ENCODE measurements at regions not wholly inside any gene's neighbourhood (a gene's known extent, or its start where the extent isn't known, plus 50 kb on each side); places are given as distances from the start of the nearest gene placed in this dataset.

- no peak overlapping the region for H3K27ac ChIP-seq (ENCODE audit: low read depth, low read length)
- H3K4me1 ChIP-seq (ENCODE audit: insufficient read depth, low read length) = no peaks in the 10 kb centered on the region
- H3K4me3 ChIP-seq (ENCODE audit: low read depth in 1 of 2, low read length in 2 of 2) = no peak overlapping the region
- H3K9ac ChIP-seq (ENCODE audit: low read length) = no peak overlapping the region
- H3K9me3 ChIP-seq (ENCODE audit: low read length) = no peaks in the 10 kb centered on the region
- H3K27me3 ChIP-seq (ENCODE audit: control insufficient read depth in 1 of 2, insufficient read depth in 2 of 2, low read length in 2 of 2) = no peaks in the 10 kb centered on the region
- no peaks in the 10 kb centered on the region for H3K36me3 ChIP-seq (ENCODE audit: insufficient read depth, low read length)
Measured at GRCh38 chr4:148827781-148828180, 385.6 kb upstream of the NR3C2 start.

- Histone ChIP-seq H3K27ac (ENCODE audit: low read depth, low read length) (no peak overlapping the region), H3K36me3 (ENCODE audit: insufficient read depth, low read length) (no peaks in the 10 kb centered on the region), H3K4me1 (ENCODE audit: insufficient read depth, low read length) (no peaks in the 10 kb centered on the region), H3K4me3 (ENCODE audit: low read depth in 1 of 2, low read length in 2 of 2) (no peak overlapping the region), H3K27me3 (ENCODE audit: control insufficient read depth in 1 of 2, insufficient read depth in 2 of 2, low read length in 2 of 2) (no peaks in the 10 kb centered on the region), H3K9ac (ENCODE audit: low read length) (no peak overlapping the region), H3K9me3 (ENCODE audit: low read length) (no peaks in the 10 kb centered on the region)
Measured at GRCh38 chr4:148823419-148823769, 381.2 kb upstream of the NR3C2 start.

GRCh38 chr4:148822572-148823418 lies 380.6 kb upstream of the NR3C2 start:
- Histone ChIP-seq H3K4me3 (ENCODE audit: low read depth in 1 of 2, low read length in 2 of 2) (no peak overlapping the region), H3K9ac (ENCODE audit: low read length) (no peak overlapping the region), H3K4me1 (ENCODE audit: insufficient read depth, low read length) (no peaks in the 10 kb centered on the region)

GRCh38 chr4:148814030-148814429 lies 371.8 kb upstream of the NR3C2 start:
- Histone ChIP-seq H3K4me1 (ENCODE audit: insufficient read depth, low read length) (no peaks in the 10 kb centered on the region), H3K4me3 (ENCODE audit: low read depth in 1 of 2, low read length in 2 of 2) (no peak overlapping the region), H3K27ac (ENCODE audit: low read depth, low read length) (no peak overlapping the region), H3K36me3 (ENCODE audit: insufficient read depth, low read length) (no peaks in the 10 kb centered on the region), H3K9ac (ENCODE audit: low read length) (no peak overlapping the region), H3K27me3 (ENCODE audit: control insufficient read depth in 1 of 2, insufficient read depth in 2 of 2, low read length in 2 of 2) (no peaks in the 10 kb centered on the region), H3K9me3 (ENCODE audit: low read length) (no peaks in the 10 kb centered on the region)

More at GRCh38 chr4:148822572-148823418, 380.6 kb upstream of the NR3C2 start:
- H3K36me3 ChIP-seq (ENCODE audit: insufficient read depth, low read length) = no peaks in the 10 kb centered on the region
- no peaks in the 10 kb centered on the region for H3K27me3 ChIP-seq (ENCODE audit: control insufficient read depth in 1 of 2, insufficient read depth in 2 of 2, low read length in 2 of 2)
- no peak overlapping the region for H3K27ac ChIP-seq (ENCODE audit: low read depth, low read length)
- H3K9me3 ChIP-seq (ENCODE audit: low read length) = no peaks in the 10 kb centered on the region

GRCh38 chr4:148813289-148813688 lies 371.1 kb upstream of the NR3C2 start:
- Histone ChIP-seq H3K36me3 (ENCODE audit: insufficient read depth, low read length) (no peaks in the 10 kb centered on the region), H3K4me1 (ENCODE audit: insufficient read depth, low read length) (no peaks in the 10 kb centered on the region), H3K4me3 (ENCODE audit: low read depth in 1 of 2, low read length in 2 of 2) (no peak overlapping the region), H3K9me3 (ENCODE audit: low read length) (no peaks in the 10 kb centered on the region), H3K27ac (ENCODE audit: low read depth, low read length) (no peak overlapping the region), H3K9ac (ENCODE audit: low read length) (no peak overlapping the region), H3K27me3 (ENCODE audit: control insufficient read depth in 1 of 2, insufficient read depth in 2 of 2, low read length in 2 of 2) (no peaks in the 10 kb centered on the region)

- Histone ChIP-seq H3K4me1 (ENCODE audit: insufficient read depth, low read length) (no peaks in the 10 kb centered on the region), H3K27ac (ENCODE audit: low read depth, low read length) (no peak overlapping the region), H3K4me3 (ENCODE audit: low read depth in 1 of 2, low read length in 2 of 2) (no peak overlapping the region)
Measured at GRCh38 chr4:148812101-148812500, 369.9 kb upstream of the NR3C2 start.

GRCh38 chr4:148810461-148810860 lies 368.2 kb upstream of the NR3C2 start:
- H3K27ac ChIP-seq (ENCODE audit: low read depth, low read length) = no peak overlapping the region
- H3K27me3 ChIP-seq (ENCODE audit: control insufficient read depth in 1 of 2, insufficient read depth in 2 of 2, low read length in 2 of 2) = no peaks in the 10 kb centered on the region
- H3K4me3 ChIP-seq (ENCODE audit: low read depth in 1 of 2, low read length in 2 of 2) = no peak overlapping the region
- H3K9me3 ChIP-seq (ENCODE audit: low read length) = no peaks in the 10 kb centered on the region
- no peak overlapping the region for H3K9ac ChIP-seq (ENCODE audit: low read length)
- no peaks in the 10 kb centered on the region for H3K4me1 ChIP-seq (ENCODE audit: insufficient read depth, low read length)
- H3K36me3 ChIP-seq (ENCODE audit: insufficient read depth, low read length) = no peaks in the 10 kb centered on the region

More at GRCh38 chr4:148812101-148812500, 369.9 kb upstream of the NR3C2 start:
- Histone ChIP-seq H3K9me3 (ENCODE audit: low read length) (no peaks in the 10 kb centered on the region), H3K36me3 (ENCODE audit: insufficient read depth, low read length) (no peaks in the 10 kb centered on the region), H3K27me3 (ENCODE audit: control insufficient read depth in 1 of 2, insufficient read depth in 2 of 2, low read length in 2 of 2) (no peaks in the 10 kb centered on the region), H3K9ac (ENCODE audit: low read length) (no peak overlapping the region)

- Histone ChIP-seq H3K4me3 (ENCODE audit: low read depth in 1 of 2, low read length in 2 of 2) (no peak overlapping the region), H3K4me1 (ENCODE audit: insufficient read depth, low read length) (no peaks in the 10 kb centered on the region), H3K27me3 (ENCODE audit: control insufficient read depth in 1 of 2, insufficient read depth in 2 of 2, low read length in 2 of 2) (no peaks in the 10 kb centered on the region), H3K27ac (ENCODE audit: low read depth, low read length) (no peak overlapping the region), H3K9ac (ENCODE audit: low read length) (no peak overlapping the region), H3K36me3 (ENCODE audit: insufficient read depth, low read length) (no peaks in the 10 kb centered on the region), H3K9me3 (ENCODE audit: low read length) (no peaks in the 10 kb centered on the region)
Measured at GRCh38 chr4:148808416-148808815, 366.2 kb upstream of the NR3C2 start.

GRCh38 chr4:148800940-148801339 lies 358.7 kb upstream of the NR3C2 start:
- H3K27ac ChIP-seq (ENCODE audit: low read depth, low read length) = no peak overlapping the region
- no peak overlapping the region for H3K9ac ChIP-seq (ENCODE audit: low read length)
- H3K4me1 ChIP-seq (ENCODE audit: insufficient read depth, low read length) = no peaks in the 10 kb centered on the region
- no peaks in the 10 kb centered on the region for H3K9me3 ChIP-seq (ENCODE audit: low read length)
- H3K36me3 ChIP-seq (ENCODE audit: insufficient read depth, low read length) = no peaks in the 10 kb centered on the region
- H3K4me3 ChIP-seq (ENCODE audit: low read depth in 1 of 2, low read length in 2 of 2) = no peak overlapping the region
- no peaks in the 10 kb centered on the region for H3K27me3 ChIP-seq (ENCODE audit: control insufficient read depth in 1 of 2, insufficient read depth in 2 of 2, low read length in 2 of 2)

- H3K4me3 ChIP-seq (ENCODE audit: low read depth in 1 of 2, low read length in 2 of 2) = no peak overlapping the region
- no peak overlapping the region for H3K27ac ChIP-seq (ENCODE audit: low read depth, low read length)
- no peaks in the 10 kb centered on the region for H3K4me1 ChIP-seq (ENCODE audit: insufficient read depth, low read length)
- no peaks in the 10 kb centered on the region for H3K36me3 ChIP-seq (ENCODE audit: insufficient read depth, low read length)
- no peaks in the 10 kb centered on the region for H3K9me3 ChIP-seq (ENCODE audit: low read length)
- no peak overlapping the region for H3K9ac ChIP-seq (ENCODE audit: low read length)
- no peaks in the 10 kb centered on the region for H3K27me3 ChIP-seq (ENCODE audit: control insufficient read depth in 1 of 2, insufficient read depth in 2 of 2, low read length in 2 of 2)
Measured at GRCh38 chr4:148800336-148800885, 358.2 kb upstream of the NR3C2 start.

- H3K36me3 ChIP-seq (ENCODE audit: insufficient read depth, low read length) = no peaks in the 10 kb centered on the region
- no peaks in the 10 kb centered on the region for H3K9me3 ChIP-seq (ENCODE audit: low read length)
- H3K27me3 ChIP-seq (ENCODE audit: control insufficient read depth in 1 of 2, insufficient read depth in 2 of 2, low read length in 2 of 2) = no peaks in the 10 kb centered on the region
- H3K4me1 ChIP-seq (ENCODE audit: insufficient read depth, low read length) = no peaks in the 10 kb centered on the region
- H3K4me3 ChIP-seq (ENCODE audit: low read depth in 1 of 2, low read length in 2 of 2) = no peak overlapping the region
- H3K27ac ChIP-seq (ENCODE audit: low read depth, low read length) = no peak overlapping the region
- H3K9ac ChIP-seq (ENCODE audit: low read length) = no peak overlapping the region
Measured at GRCh38 chr4:148795156-148795864, 353.1 kb upstream of the NR3C2 start.

Data from muscle layer of colon (tissue), 2 donors.